BE2C (cell line): ENCODE measurements at regions not wholly inside any gene's neighbourhood (a gene's known extent, or its start where the extent isn't known, plus 50 kb on each side); places are given as distances from the start of the nearest gene placed in this dataset.

Source experiments
- DNase-seq: peaks from one replicate; pipeline ENCODE4 v3.0.0-alpha.2; 2020
- H3K27me3 ChIP-seq: fragments of 250-450 bp; sonication (Bioruptor Pico); 2 replicates; pipeline ENCODE4 v1.5.1; 2020; ENCODE audit warnings: mild to moderate bottlenecking
- H3K36me3 ChIP-seq: fragments of 250-450 bp; sonication (Bioruptor Pico); 2 replicates; pipeline ENCODE4 v1.5.1; 2020; ENCODE audit warnings: mild to moderate bottlenecking
- H3K4me1 ChIP-seq: fragments of 250-450 bp; sonication (Bioruptor Pico); 2 replicates; pipeline ENCODE4 v1.5.1; 2020
- H3K4me3 ChIP-seq: 2 replicates; pipeline ENCODE4 v1.5.1; 2011; ENCODE audit warnings: low read depth, low read length
- H3K9me3 ChIP-seq: fragments of 250-450 bp; sonication (Bioruptor Pico); 2 replicates; pipeline ENCODE4 v1.5.1; 2020
- CTCF ChIP-seq: IDR thresholded peaks from 2 replicates; pipeline ENCODE4 v1.5.1; 2012; ENCODE audit warnings: mild to moderate bottlenecking, low read depth, low read length

- DNase-seq, result no peak
- Histone ChIP-seq H3K27me3 (no peaks in the 10 kb centered on the region), H3K36me3 (no peaks in the 10 kb centered on the region), H3K4me3 (no peak overlapping the region), H3K9me3 (no peaks in the 10 kb centered on the region), H3K4me1 (no peaks in the 10 kb centered on the region; the same call in 1 of the 2 replicates)
- no peak for TF ChIP-seq CTCF
Observed at GRCh38 chr2:39528701-39529100, 91.6 kb upstream of the MAP4K3 start.

DNA sequence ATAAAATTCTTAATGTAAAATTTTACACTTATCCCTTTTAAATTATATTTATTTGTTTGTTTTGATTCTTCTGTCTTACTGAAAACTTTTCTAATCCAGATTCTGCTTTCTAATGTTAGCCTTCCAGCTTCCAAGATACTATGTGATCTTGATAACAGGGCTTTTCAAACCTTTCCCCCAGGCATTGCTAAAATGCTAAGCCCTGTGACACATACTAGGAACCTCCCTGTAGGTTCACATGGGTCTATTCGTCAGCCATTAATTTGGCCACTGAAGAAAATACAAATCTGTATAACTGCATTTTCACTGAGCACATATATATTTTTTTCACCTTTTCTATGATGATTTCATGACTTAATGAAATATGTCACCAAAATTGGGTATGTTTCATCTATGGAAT, 92.8 kb upstream of the MAP4K3 start:
- TF ChIP-seq CTCF, result no peak
- DNase-seq, result no peak
- Histone ChIP-seq H3K4me1 (no peaks in the 10 kb centered on the region; the same call in 1 of the 2 replicates), H3K27me3 (no peaks in the 10 kb centered on the region), H3K9me3 (no peaks in the 10 kb centered on the region), H3K4me3 (no peak overlapping the region), H3K36me3 (no peaks in the 10 kb centered on the region)

- Histone ChIP-seq H3K9me3 (no peaks in the 10 kb centered on the region), H3K4me3 (no peak overlapping the region), H3K36me3 (no peaks in the 10 kb centered on the region), H3K27me3 (no peaks in the 10 kb centered on the region), H3K4me1 (no peaks in the 10 kb centered on the region; the same call in 1 of the 2 replicates)
- DNase-seq, result no peak
- no peak for TF ChIP-seq CTCF
Observed at GRCh38 chr2:39530411-39530866, 93.4 kb upstream of the MAP4K3 start.

- Histone ChIP-seq H3K9me3 (no peaks in the 10 kb centered on the region), H3K4me3 (no peak overlapping the region), H3K36me3 (no peaks in the 10 kb centered on the region), H3K4me1 (no peaks in the 10 kb centered on the region; the same call in 1 of the 2 replicates), H3K27me3 (no peaks in the 10 kb centered on the region)
- no peak for DNase-seq
- no peak for TF ChIP-seq CTCF
Observed at GRCh38 chr2:39531220-39531777, 94.2 kb upstream of the MAP4K3 start.

- Histone ChIP-seq H3K36me3 (no peaks in the 10 kb centered on the region), H3K4me3 (no peak overlapping the region), H3K27me3 (no peaks in the 10 kb centered on the region), H3K4me1 (no peaks in the 10 kb centered on the region; the same call in 1 of the 2 replicates), H3K9me3 (no peaks in the 10 kb centered on the region)
- DNase-seq, result no peak
- TF ChIP-seq CTCF, result no peak
Observed at GRCh38 chr2:39532933-39533332, 95.8 kb upstream of the MAP4K3 start.

GRCh38 chr2:39534095-39534711, 97.1 kb upstream of the MAP4K3 start:
- H3K36me3 ChIP-seq, result no peaks in the 10 kb centered on the region
- no peaks in the 10 kb centered on the region; the same call in 1 of the 2 replicates for H3K4me1 ChIP-seq
- no peaks in the 10 kb centered on the region for H3K27me3 ChIP-seq
- DNase-seq, result no peak
- H3K4me3 ChIP-seq, result no peak overlapping the region
- TF ChIP-seq CTCF, result no peak
- H3K9me3 ChIP-seq, result no peaks in the 10 kb centered on the region
